Small intestine (tissue), 7 donors: ENCODE measurements at regions not wholly inside any gene's neighbourhood (a gene's known extent, or its start where the extent isn't known, plus 50 kb on each side); places are given as distances from the start of the nearest gene placed in this dataset.
A peak's percentile ranks its signal among the peaks of the same experiment; 100 is the strongest.

ENCODE experiments used
- DNase-seq, 2 donors: peaks; one replicate each; pipeline versions ENCODE4 v3.0.0 to v3.0.0-alpha.2; 2013
- FAIRE-seq: peaks from 2 replicates; lab custom pipeline; 2012; peaks lifted over from hg19 to GRCh38; lab: Jason Lieb, UNC
- H3K27ac ChIP-seq, 3 donors: one replicate each; pipeline ENCODE4 v1.5.1; 2013; ENCODE audit warnings: low read length in 2 of 3, mild to moderate bottlenecking in 2 of 3, control low read depth in 1 of 3, inconsistent platforms in 1 of 3, low read depth in 1 of 3, moderate library complexity in 1 of 3
- H3K27me3 ChIP-seq, 3 donors: one replicate each; pipeline ENCODE4 v1.6.1; 2013; ENCODE audit warnings: low read length in 3 of 3, inconsistent platforms in 1 of 3; ENCODE audit not compliant: control insufficient read depth in 3 of 3, insufficient read depth in 3 of 3
- H3K36me3 ChIP-seq, 3 donors: one replicate each; pipeline ENCODE4 v1.6.1; 2013; ENCODE audit warnings: low read length in 3 of 3, inconsistent platforms in 1 of 3, low read depth in 1 of 3, mild to moderate bottlenecking in 1 of 3, moderate library complexity in 1 of 3; ENCODE audit not compliant: control insufficient read depth in 3 of 3, insufficient read depth in 2 of 3
- H3K4me1 ChIP-seq, 3 donors: one replicate each; pipeline ENCODE4 v1.6.1; 2013; ENCODE audit warnings: low read length in 2 of 3, inconsistent platforms in 1 of 3, low read depth in 1 of 3, mild to moderate bottlenecking in 1 of 3, moderate library complexity in 1 of 3; ENCODE audit not compliant: control insufficient read depth in 3 of 3, insufficient read depth in 2 of 3
- H3K4me3 ChIP-seq, 3 donors: one replicate each; pipeline ENCODE4 v1.5.1; 2013; ENCODE audit warnings: low read length in 3 of 3, control low read depth in 1 of 3, inconsistent platforms in 1 of 3, low read depth in 1 of 3, mild to moderate bottlenecking in 1 of 3, moderate library complexity in 1 of 3
- H3K9me3 ChIP-seq, 2 donors: one replicate each; pipeline ENCODE4 v1.6.1; 2013; ENCODE audit warnings: low read depth in 1 of 2, low read length in 1 of 2; ENCODE audit not compliant: control insufficient read depth in 2 of 2, insufficient read depth in 1 of 2
- WGBS, 3 donors: extraction: QIAGEN DNeasy Blood & Tissue Kit; methylation state at CpG; one replicate each; pipeline ENCODE4 v1.1.7; 2013; 5-methylcytosine and 5-hydroxymethylcytosine counted together
- donor health status: healthy with polysubstance abuse.
- donor health status: control.
- donor health status: control.
- donor health status: Bipolar disorder and iron deficiency.
- donor health status: healthy.

- Histone ChIP-seq H3K27ac (no peak overlapping the region), H3K4me3 (no peak overlapping the region), H3K27me3 (no peaks in the 10 kb centered on the region), H3K36me3 (no peaks in the 10 kb centered on the region), H3K9me3 (no peaks in the 10 kb centered on the region), H3K4me1 (no peaks in the 10 kb centered on the region)
- FAIRE-seq = no peak
- DNase-seq = peak; percentile 1 to 32
- WGBS, 3 donors = 26 to 62% (median 56%) methylated on average over 3 of the region's 3 CpGs
These were observed 72.6 kb upstream of the STEAP1 start for GRCh38 chr7:90081621-90082020.

GRCh38 chr7:90092506-90092905 lies 61.8 kb upstream of the STEAP1 start:
- Histone ChIP-seq H3K4me1 (no peaks in the 10 kb centered on the region), H3K4me3 (no peak overlapping the region), H3K27ac (no peak overlapping the region), H3K36me3 (no peaks in the 10 kb centered on the region), H3K9me3 (no peaks in the 10 kb centered on the region), H3K27me3 (no peaks in the 10 kb centered on the region)
- FAIRE-seq (no peak), DNase-seq (no peak)

GRCh38 chr7:90094030-90094429 lies 60.2 kb upstream of the STEAP1 start:
- 73 to 86% (median 84%) methylated on average over 2 of the region's 2 CpGs for WGBS, 3 donors

More at GRCh38 chr7:90094030-90094429, 60.2 kb upstream of the STEAP1 start:
- no peaks in the 10 kb centered on the region for H3K27me3 ChIP-seq
- no peak overlapping the region for H3K27ac ChIP-seq
- DNase-seq (no peak), FAIRE-seq (no peak)
- H3K9me3 ChIP-seq = no peaks in the 10 kb centered on the region
- no peaks in the 10 kb centered on the region for H3K4me1 ChIP-seq
- H3K4me3 ChIP-seq = no peak overlapping the region
- no peaks in the 10 kb centered on the region for H3K36me3 ChIP-seq
